HG02588 (cell line): ENCODE measurements at regions not wholly inside any gene's neighbourhood (a gene's known extent, or its start where the extent isn't known, plus 50 kb on each side); places are given as distances from the start of the nearest gene placed in this dataset.
"Not testable (repeated sequence)": the region's sequence is repeated elsewhere in the genome, so short reads cannot be mapped to it uniquely, and the experiment has no call there.

ENCODE experiments used
- ATAC-seq: cut with Tn5 transposase; IDR thresholded peaks from one replicate; pipeline ENCODE4 v1.9.1; 2021; ENCODE audit warnings: mild to moderate bottlenecking, moderate library complexity; ENCODE audit not compliant: unreplicated experiment

- ATAC-seq: not testable (repeated sequence)
Observed at GRCh38 chr16:29284159-29284558, 122.4 kb downstream of the NPIPB11 start.

DNA sequence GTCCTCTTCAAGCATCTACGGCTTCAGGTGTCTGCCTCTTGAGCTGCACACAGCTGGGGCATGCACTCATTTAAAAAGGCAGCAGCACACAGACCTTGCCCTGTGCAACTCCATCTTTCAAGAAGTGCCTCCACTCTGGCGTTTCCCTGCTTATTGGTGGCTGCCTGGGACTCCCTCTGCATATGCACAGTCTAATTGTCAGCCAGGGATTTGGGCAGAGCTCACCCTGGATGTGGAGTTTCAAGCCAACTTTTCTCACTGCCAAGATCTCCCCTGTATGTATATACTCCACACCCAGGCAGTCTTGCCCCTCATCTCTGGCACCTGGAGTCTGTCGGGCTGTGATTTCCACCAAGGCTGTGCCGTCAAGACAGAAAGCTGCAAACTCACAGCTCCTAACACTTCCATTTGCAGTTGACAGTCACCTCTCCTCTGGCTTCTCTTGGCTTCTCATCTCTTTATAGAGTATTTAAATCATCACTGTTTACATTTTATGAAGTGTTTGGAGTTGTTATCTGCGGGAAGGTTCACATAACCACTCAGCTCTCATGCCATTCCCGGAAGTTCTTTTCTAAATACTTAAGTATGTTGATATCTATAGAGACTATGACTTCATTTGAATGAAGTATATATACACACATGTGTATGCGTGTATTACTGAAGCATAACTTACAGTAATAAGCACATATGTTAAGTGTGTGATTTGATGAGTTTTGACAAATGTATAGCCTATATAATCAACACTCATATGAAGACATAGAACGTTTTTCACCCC lies 128.2 kb downstream of the NPIPB11 start:
- ATAC-seq: not testable (repeated sequence)

DNA sequence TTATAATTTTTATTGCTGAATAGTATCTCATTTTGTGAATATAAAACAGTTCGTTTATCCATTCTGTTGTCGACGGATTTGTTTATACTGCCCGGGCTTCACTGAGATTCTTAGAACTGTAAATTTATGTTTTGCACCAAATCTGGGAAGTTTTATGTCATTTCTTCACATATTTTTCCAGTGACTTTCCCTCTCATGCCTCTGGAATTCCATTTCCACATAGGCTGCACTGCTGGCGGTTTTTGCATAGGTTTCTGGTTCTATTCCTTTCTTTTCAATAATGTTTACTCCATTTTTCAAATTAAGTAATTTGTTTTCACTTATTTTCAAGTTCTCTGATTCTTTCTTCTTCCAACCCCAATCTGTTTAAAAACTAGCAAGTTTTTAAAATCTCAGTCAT lies 130.1 kb downstream of the NPIPB11 start:
- not testable (repeated sequence) for ATAC-seq

DNA sequence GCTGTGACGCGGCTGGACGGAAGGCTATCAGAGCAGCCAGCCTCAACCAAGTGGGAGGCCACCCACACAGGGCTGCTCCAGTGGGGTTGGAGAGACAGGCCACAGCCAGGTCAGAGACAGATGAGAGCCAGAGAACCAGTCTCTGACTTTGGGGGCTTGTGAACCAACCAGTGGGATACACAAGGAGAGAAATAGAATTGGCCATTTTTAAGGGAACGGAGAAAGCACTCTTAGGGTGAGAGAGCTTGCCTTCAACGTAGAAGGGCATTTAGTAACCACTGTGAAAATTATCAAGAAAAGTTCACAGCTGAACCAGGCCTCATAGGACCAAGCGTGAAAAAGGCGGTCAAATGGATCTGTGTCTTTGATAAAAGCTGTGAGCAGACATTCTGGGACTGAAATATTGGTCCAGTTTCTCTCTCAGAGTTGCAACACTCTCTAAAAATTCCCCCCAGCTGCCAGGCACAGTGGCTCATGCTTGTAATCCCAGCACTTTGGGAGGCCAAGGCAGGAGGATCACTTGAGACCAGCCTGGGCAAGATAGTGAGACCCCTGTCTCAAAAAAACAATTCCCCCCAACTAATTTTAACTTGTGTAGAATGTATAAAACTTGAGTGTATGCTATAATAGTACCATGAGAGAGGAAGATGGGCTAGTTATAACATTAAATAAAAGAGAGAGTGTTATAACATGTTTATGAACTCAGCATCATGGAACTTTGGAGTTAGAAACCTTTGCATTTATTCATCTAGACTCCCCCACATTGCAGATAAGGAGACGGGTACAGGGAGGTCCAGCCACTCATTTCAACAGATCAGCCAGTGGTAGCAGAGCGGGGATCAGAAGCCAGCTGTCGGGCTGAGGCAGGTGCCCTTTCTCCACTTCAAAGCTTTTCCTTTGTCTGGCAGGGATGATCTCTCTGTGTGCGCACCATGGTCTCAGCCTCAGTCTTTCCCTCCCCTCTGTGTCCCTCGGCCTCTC lies 132.2 kb downstream of the NPIPB11 start:
- ATAC-seq: not testable (repeated sequence)

DNA sequence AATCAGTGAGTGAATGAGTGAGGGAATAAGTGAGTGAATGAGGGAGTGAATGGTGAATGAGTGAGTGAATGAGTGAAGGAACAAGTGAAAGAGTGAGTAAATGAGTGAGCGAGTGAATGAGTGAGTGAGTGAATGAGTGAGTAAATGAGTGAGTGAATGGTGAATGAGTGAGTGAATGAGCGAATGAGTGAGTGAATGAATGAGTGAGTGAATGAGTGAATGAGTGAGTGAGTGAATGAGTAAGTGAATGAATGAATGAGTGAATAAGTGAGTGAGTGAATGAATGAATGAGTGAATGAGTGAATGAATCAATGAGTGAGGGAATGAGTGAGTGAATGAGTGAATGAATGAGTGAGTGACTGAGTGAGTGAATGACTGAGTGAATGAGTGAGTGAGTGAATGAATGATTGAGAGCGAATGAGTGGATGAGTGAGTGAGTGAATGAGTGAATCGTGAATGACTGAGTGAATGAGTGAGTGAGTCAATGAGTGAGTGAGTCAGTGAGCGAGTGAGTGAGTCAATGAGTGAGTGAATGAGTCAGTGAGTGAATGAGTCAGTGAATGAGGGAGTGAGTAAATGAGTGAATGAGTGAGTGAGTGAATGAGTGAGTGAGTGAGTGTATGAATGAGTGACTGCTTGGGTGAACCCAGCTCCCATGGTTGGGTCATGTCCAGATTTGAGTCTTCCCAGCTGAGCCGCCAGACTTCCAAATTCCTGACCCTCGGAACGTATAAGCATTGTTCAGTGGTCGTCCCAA lies 133.0 kb downstream of the NPIPB11 start:
- ATAC-seq: not testable (repeated sequence)

DNA sequence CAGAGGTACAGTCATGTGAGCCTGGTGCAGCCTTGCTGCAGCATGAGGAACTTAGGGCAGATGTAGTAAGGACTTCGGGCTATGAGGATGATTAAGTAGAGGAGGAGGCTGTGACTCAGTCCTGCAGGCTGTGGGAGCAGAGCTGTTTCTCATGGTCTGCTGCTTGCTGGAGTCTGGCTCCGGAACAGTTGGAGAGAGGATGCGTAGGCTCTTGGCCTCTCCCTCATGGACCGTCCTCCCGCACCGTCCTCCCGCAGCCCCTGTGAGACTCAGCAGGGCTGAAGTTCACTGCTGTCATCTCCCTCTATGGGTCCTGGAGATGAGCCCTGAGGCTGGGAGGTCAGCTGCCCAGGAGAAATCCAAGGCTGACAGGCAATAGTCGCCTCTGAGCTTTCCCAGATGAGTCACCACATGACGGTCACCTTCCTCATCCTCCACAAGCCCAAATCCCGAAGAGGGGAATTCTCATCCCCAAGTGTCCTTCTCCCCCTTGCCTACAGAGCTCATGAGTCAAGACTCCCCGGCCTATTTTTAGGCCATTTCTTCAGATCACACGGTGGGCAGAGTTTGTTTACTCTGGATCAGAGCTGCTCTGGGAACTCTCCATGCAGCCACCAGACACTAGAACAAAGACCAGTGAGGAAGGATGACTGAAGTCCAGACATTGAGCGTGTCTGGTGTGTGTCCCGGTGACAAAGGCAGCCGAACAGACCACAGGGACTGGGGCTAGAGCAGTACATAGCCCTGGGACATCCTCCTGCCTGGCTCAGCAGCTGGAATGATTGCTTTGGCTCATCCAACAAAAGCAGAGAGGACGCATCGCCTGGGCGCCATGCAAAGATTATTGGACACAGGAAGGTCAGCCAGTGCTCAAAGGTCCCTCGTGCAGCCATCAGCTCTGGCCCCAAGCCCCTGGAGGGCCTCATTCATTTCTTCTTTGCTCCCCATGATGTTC lies 134.5 kb downstream of the NPIPB11 start:
- not testable (repeated sequence) for ATAC-seq

DNA sequence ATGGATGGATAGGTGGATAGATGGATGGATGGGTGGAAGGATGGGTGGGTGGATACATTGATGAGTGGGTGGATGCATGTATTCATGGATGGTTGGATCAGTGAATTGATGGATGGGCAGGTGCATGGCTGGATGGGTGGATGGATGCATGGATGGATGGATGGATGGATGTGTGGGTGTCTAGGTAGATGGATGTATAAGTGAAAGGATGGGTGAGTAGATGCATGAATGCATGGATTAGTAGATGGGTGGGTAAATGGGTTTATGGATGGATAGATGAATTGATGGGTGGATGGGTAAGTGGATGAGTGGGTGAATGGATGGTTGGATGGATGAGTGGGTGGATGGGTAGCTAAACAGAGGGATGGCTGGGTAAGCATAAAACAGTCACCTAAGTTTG lies 135.6 kb downstream of the NPIPB11 start:
- ATAC-seq: not testable (repeated sequence)

DNA sequence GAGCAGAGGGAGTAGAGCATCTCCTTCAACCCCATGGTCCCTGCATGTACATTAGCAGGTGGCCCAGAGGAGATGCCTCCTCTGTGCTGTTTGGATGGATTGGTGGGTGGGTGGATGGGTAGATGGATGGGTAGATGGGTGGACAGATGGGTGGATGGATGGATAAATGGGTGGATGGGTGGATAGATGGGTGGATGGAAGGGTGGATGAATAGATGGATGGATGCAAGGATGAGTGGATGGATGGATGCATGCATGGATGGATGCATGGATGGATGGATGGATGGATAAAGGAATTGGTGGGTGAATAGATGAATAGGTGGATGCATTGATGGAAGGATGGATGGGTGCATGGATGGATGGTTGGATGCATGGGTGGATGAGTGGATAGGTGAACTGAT lies 136.5 kb downstream of the NPIPB11 start:
- ATAC-seq: not testable (repeated sequence)

DNA sequence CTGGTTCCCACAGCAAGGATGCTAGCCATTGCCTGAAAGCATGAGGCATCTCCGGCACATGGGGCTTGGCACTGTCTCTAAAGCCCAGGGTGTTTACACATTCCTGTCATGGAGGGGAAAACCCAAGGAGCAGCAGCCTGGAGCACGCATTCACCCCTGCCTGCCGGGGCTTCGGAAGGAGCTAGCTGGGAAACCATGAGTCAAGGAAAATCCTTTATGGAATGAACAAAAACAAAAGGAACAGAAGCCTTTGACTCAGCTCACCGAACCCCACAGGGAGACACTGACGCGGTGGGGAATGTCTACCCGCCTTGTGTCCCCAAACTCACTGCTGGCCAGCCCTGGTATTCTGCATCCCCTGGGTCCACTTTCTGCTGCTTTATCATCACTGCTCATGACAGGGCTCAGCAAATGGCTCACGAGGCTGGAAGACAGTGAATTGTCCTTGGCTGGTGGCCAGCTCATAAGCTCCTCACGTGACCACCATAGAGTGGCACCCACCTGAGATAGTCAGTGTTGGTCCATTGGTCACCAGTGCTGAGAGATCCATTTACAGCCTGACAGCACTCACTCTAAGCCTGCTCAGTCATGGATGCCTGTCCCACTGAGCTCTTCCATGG lies 137.2 kb downstream of the NPIPB11 start:
- not testable (repeated sequence) for ATAC-seq

DNA sequence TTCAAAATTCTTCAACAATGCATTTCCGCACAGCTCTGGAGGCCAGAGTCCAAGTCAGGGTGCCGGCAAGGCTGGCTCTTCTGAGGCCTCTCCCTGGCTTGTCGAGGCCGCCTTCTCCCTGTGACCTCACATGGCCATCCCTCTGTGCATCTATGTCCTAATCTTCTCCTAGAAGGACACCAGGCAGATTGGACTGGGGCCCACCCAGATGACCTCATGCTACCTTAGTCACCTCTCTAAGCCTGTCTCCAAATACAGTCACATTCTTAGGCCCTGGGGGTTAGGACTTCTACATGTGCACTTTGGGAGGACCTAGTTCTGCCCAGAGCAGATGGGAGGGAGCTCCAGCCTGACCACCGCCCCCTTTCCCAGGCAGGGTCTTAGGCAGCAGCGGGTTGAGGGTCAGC lies 137.7 kb downstream of the NPIPB11 start:
- not testable (repeated sequence) for ATAC-seq

DNA sequence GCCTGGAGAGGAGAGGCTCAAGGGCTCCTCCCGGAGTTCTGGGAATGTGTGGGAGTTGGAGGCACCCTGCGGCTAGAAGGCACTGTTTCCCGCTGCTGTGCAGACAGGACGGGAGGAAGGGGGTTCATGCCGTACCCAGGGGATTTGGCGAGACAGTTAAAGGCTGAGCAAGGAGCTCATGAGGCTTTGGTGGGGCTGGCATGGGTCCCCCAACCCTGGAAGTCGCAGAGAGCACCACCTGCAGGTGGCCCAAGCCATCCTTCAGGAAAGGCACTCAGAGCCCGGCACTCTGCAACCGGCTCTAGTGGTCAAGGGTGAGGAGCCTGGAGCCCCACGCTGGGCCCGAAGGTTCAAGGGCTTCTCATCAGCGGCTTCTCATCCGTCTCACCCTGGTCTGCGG lies 138.2 kb downstream of the NPIPB11 start:
- ATAC-seq: not testable (repeated sequence)

DNA sequence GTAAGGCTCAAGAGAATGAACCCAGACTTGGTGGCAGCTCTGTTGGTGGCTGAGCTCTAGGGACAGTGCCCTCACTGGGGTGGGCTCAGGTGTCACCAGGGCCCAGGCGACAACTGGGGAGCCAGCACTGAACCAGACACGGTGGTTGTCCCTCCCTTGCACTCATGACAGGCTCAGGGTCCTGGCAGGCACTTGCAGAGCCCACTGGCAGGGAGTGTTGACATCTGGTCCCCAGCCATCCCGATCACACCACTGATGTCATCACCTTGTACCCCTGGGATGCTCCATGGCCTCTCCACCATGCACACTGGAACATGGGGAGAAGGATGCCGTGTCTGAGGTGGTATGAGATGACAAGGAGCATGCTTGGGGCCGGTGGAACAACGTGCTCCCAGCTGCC lies 138.6 kb downstream of the NPIPB11 start:
- ATAC-seq: not testable (repeated sequence)

DNA sequence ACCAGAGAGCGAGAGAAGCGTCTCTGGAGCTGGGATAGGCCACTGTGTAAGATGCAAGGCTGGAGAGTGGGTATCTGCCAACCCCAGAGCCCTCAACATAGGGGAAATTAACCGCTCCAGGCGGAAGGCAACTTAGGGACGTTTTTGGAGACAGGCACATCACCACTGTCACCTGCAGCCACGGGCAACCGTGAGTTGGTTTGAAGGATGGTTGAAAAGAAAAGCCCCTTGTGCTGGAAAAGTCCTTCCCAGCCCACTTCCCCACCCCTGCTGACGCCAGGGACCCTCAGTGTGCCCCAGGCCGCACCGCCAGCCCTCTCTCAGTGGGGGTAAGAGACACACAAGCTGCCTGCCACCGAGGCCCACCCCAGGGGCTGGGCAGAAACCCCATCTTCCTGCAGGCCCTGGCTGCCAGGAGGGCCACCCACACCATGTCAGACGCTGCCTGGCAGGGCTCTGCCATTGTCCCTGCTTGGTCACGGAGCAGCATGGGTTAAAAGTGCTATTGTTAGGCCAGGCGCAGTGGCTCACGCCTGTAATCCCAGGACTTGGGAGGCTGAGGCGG lies 139.4 kb downstream of the NPIPB11 start:
- ATAC-seq: not testable (repeated sequence)

- not testable (repeated sequence) for ATAC-seq
Observed at GRCh38 chr16:29266612-29267011, 139.9 kb downstream of the NPIPB11 start.

GRCh38 chr16:29265255-29265853 lies 141.2 kb downstream of the NPIPB11 start:
- ATAC-seq: not testable (repeated sequence)

DNA sequence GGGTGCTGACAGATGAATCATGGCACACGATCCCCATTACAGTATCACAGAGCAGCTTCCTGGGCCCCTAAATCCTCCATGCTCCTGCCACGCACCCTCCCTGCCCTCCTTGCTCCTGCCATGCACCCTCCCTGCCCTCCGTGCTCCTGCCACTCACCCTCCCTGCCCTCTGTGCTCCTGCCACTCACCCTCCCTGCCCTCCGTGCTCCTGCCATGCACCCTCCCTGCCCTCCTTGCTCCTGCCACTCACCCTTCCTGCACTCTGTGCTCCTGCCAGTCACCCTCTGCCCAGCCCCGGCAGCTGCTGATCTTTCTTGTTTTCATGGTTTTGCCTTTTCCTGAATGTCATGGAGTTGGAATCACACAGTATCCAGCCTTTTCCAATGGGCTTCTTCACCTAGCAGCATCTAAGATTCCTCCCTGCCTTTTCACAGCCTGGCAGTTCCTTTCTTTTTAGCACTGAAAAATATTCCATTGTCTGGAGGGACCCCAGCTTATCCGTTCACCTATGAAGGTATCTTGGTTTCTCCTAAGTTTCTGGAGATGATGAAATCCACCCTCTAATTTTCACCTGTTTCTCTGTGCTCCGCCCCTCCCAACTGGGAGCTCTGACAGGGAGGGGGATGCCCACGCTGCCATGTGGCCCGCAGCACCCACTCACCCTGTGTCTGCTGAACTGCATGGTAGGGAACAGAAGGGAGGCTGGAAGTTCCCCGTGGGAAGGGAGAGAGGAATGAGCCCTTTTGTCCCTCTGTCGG lies 142.3 kb downstream of the NPIPB11 start:
- ATAC-seq: not testable (repeated sequence)

- not testable (repeated sequence) for ATAC-seq
Observed at GRCh38 chr16:29262725-29263124, 143.8 kb downstream of the NPIPB11 start.
